ENCODE measurements at regions not wholly inside any gene's neighbourhood (a gene's known extent, or its start where the extent isn't known, plus 50 kb on each side); places are given as distances from the start of the nearest gene placed in this dataset.

GRCh38 chr4:13994016-13994415 lies 366.5 kb upstream of the BOD1L1 start (continued):
- TF ChIP-seq ZNF462 (CRISPR knock-in tag; IDR thresholded peaks at IDR 0.05): no peak

GRCh38 chr4:13998850-13999445 lies 371.4 kb upstream of the BOD1L1 start:
- DNase-seq (ENCODE audit: low spot score): no peak
- H2AFZ ChIP-seq: no peak overlapping the region
- no peak overlapping the region for H3K4me3 Mint-ChIP-seq
- H3K9me2 ChIP-seq (ENCODE audit: insufficient read depth): peaks cover 5% of the 10 kb centered on the region; the same call in 1 of the 2 replicates
- H3K27ac Mint-ChIP-seq: no peak overlapping the region
- no peaks in the 10 kb centered on the region for H4K20me1 ChIP-seq (replicated peaks; ENCODE audit: insufficient read depth)
- no peak overlapping the region for H3K4me2 ChIP-seq
- no peak for ATAC-seq
- H3K27me3 ChIP-seq (ENCODE audit: insufficient read depth): no peaks in the 10 kb centered on the region
- no peaks in the 10 kb centered on the region; the same call in 1 of the 2 replicates for H3K36me3 ChIP-seq (ENCODE audit: insufficient read depth)
- no peak overlapping the region for H3K27ac ChIP-seq (ENCODE audit: low read depth)
- no peaks in the 10 kb centered on the region for H3K4me1 ChIP-seq (ENCODE audit: insufficient read depth)
- H3K36me3 Mint-ChIP-seq (ENCODE audit: low read depth): peaks cover 31% of the 10 kb centered on the region
- H3K79me2 ChIP-seq (replicated peaks; ENCODE audit: insufficient read depth): no peaks in the 10 kb centered on the region
- H3K9me3 Mint-ChIP-seq: peaks cover 36% of the 10 kb centered on the region
- H3K4me3 ChIP-seq: no peak overlapping the region
- H3F3A ChIP-seq (replicated peaks; ENCODE audit: low read depth): no peaks in the 10 kb centered on the region
- no peaks in the 10 kb centered on the region for H3K4me1 Mint-ChIP-seq
- no peaks in the 10 kb centered on the region for H3K27me3 Mint-ChIP-seq (ENCODE audit: insufficient read depth, low read depth, poor library complexity)
- no peak for TF ChIP-seq POLR2AphosphoS5 (IDR thresholded peaks at IDR 0.05; ENCODE audit: low read depth)
- TF ChIP-seq, protein P1, sequence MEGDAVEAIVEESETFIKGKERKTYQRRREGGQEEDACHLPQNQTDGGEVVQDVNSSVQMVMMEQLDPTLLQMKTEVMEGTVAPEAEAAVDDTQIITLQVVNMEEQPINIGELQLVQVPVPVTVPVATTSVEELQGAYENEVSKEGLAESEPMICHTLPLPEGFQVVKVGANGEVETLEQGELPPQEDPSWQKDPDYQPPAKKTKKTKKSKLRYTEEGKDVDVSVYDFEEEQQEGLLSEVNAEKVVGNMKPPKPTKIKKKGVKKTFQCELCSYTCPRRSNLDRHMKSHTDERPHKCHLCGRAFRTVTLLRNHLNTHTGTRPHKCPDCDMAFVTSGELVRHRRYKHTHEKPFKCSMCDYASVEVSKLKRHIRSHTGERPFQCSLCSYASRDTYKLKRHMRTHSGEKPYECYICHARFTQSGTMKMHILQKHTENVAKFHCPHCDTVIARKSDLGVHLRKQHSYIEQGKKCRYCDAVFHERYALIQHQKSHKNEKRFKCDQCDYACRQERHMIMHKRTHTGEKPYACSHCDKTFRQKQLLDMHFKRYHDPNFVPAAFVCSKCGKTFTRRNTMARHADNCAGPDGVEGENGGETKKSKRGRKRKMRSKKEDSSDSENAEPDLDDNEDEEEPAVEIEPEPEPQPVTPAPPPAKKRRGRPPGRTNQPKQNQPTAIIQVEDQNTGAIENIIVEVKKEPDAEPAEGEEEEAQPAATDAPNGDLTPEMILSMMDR (conservative IDR thresholded peaks at IDR 0.05; ENCODE audit: low read depth in 2 of 2): no peak
- TF ChIP-seq EZH2phosphoT487 (IDR thresholded peaks at IDR 0.05; ENCODE audit: unreplicated experiment): no peak
- TF ChIP-seq CREB1 (CRISPR knock-in tag; IDR thresholded peaks at IDR 0.05; ENCODE audit: low read depth): no peak
- TF ChIP-seq ZNF462 (CRISPR knock-in tag; IDR thresholded peaks at IDR 0.05): no peak
- TF ChIP-seq ZNF331 (CRISPR knock-in tag; IDR thresholded peaks at IDR 0.05; ENCODE audit: low read depth): no peak

Measured in GM23338 (cell line).